Amniotic stem cell (primary cell): ENCODE measurements at regions not wholly inside any gene's neighbourhood (a gene's known extent, or its start where the extent isn't known, plus 50 kb on each side); places are given as distances from the start of the nearest gene placed in this dataset.
"Not testable (repeated sequence)": the region's sequence is repeated elsewhere in the genome, so short reads cannot be mapped to it uniquely, and the experiment has no call there.

ENCODE experiments used
- DNase-seq: peaks from one replicate; lab custom pipeline; 2025; lab: John Stamatoyannopoulos, UW

GRCh38 chr16:85239239-85239638 lies 127.0 kb upstream of the CIBAR2 start:
- no peak for DNase-seq

DNA sequence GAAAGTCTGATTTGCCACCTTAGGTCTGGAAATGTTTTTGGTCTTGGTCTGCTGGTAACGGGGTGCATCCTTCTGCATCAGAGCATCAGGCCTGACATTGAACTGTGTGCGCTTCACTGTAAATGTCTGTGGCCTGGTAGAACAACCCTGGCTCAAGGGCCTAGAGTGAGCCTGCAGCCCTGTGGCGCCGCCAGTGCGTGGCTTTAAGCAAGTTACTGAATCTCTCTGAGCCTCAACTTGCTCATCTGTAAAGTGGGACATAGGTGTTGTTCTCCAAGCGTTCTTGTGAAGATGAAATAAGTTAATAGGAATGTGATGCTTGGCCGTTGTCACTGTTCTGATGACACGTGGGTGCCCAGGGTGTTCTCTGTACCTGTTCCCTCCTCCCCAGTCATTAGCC lies 127.6 kb upstream of the CIBAR2 start:
- DNase-seq: no peak

DNA sequence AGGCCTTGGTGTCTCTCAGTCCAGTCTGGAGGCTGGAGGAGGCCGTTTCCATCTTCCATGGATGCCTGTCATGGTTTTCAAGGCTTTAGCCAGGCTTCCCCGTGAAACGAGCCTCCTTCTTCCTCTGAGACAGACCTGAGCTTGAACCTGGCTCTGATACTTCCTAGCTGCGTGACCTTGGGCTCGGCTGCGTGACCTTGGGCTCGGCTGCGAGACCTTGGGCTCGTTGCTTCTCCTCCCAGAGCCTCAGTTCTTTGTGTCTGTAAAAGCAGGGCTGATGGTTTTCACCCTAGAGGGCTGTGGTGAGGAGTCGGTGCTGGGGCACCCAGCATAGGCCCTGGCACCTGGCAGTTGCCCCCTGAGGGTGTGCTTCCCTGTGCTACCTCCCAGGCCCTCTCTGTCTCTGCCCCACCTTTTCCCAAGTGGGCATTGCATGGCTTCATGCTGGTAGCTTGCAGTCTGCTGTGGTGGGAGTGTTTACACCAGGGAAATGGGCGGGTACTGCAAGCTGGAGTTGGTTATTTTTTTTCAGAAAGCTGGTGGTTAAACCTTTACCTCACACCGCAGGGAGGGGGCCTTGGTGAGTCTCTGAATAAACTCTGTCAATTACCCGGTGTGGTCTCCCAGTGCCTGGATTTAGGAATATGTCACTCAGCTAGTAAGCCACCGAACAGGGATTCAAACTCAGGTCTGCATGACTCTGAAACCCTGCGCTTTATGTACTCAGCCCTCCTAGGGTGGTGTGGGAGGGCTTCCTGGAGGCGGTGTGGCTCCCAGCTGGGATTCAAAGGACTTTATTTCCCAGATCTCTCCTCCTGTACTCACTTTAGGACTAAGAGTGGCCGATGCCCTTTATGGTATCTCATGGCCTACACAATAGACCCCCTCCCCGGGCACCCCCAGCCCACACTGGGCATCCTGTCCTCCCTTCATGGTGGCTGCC lies 129.0 kb upstream of the CIBAR2 start:
- DNase-seq: no peak

- no peak for DNase-seq
Observed at GRCh38 chr16:85242140-85242539, 129.9 kb upstream of the CIBAR2 start.

GRCh38 chr16:85243308-85243707 lies 131.0 kb upstream of the CIBAR2 start:
- DNase-seq: no peak

DNA sequence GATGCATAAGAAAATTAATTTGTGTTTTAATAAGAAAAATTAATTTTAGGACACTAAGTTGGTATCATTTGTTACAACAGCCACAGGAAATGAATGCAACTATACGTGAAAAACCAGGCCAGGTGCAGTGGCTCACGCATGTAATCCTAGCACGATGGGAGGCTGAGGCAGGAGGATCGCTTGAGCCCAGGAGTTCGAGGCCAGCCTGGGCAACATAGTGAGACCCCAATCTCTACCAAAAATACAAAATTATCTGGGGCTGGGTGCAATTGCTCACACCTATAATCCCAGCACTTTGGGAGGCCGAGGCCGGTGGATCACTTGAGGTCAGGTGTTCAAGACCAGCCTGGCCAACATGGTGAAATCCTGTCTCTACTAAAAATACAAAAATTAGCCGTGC lies 132.2 kb upstream of the CIBAR2 start:
- not testable (repeated sequence) for DNase-seq

DNA sequence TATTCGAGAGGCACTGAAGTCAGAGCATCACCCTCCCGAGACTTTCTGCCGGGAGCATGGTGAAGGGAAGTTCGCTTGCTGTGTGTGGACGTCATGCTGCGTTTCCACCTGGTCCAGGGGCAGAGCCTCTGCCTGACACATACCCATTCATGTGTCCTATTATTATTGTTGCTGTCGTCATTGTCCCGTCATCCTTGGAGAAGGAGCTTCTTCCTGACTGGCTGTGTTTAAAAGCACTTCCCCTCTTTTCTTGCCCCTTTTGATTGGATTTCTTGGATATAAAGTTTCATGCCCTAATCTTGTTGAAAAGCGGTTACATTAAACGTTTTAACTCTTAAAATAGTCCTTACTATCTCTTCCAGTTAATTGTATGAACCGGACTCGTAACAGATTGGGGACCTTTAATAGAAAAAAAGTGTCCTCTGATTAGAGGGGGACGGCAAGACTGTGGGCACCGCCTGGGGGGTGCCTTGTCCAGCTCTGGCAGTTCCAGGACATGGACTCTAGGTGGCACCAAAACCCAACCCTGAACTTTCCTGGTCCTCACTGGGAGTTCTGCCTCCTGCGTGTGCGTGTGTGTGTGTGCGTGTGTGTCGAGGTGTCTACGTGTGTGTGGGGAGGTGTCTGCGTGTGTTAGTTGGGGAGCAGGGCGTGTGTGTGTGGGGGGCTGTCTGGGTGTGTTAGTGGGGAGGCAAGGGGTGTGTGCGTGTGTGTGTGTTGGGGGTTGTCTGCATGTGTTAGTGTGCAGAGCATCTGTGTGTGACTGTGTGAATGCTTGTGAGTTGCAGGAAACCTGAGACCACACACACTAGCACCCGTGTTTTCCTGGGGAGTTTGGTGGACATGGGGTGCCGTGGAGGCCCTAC lies 133.3 kb upstream of the CIBAR2 start:
- DNase-seq: peak; percentile 16

DNA sequence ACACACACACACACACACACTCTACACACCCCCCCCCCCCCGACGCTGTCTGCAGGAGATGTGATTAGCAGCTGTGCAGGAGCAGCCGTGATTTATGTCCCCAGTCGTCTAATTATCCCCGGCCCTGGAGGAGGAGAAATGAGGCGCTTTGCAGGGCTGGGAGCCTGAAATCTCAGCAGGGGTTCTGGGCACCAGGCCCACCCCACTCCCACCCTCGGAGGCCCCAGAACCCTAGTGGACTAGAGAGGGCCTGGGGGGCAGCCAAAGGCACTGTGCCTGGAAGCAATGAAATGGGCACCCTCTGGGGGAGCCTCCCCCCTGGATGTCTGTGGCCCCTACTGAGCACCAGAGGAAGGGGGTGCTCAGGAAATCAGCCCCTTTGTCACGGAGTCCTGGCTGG lies 134.2 kb upstream of the CIBAR2 start:
- no peak for DNase-seq

- no peak for DNase-seq
Observed at GRCh38 chr16:85246973-85247372, 134.7 kb upstream of the CIBAR2 start.

GRCh38 chr16:85248342-85248741 lies 136.1 kb upstream of the CIBAR2 start:
- DNase-seq: no peak

DNA sequence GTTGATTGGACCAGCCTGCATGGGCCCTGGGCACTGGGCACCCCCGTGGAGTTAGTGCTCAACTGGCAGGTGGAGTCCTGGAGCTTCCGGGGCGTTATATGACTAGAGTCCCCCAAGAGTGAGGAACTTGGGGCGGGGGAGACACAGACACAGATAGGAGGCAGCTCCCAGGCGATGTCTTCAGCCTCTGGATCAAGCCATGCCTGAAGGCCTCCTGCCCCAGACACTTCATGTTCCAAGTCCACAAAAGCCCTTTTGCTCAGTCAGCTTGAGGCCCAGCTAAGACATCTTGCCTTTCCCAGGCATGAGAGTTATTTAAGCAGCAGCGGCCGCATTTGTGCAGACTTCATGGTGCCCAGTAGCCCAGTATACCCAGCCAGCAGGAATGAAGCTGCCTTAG lies 136.6 kb upstream of the CIBAR2 start:
- DNase-seq: no peak

GRCh38 chr16:85249418-85250146 lies 137.3 kb upstream of the CIBAR2 start:
- DNase-seq: no peak

- no peak for DNase-seq
Observed at GRCh38 chr16:85250147-85250463, 137.8 kb upstream of the CIBAR2 start.

GRCh38 chr16:85250609-85251223 lies 138.4 kb upstream of the CIBAR2 start:
- no peak for DNase-seq

- no peak for DNase-seq
Observed at GRCh38 chr16:85251225-85251760, 139.0 kb upstream of the CIBAR2 start.

DNA sequence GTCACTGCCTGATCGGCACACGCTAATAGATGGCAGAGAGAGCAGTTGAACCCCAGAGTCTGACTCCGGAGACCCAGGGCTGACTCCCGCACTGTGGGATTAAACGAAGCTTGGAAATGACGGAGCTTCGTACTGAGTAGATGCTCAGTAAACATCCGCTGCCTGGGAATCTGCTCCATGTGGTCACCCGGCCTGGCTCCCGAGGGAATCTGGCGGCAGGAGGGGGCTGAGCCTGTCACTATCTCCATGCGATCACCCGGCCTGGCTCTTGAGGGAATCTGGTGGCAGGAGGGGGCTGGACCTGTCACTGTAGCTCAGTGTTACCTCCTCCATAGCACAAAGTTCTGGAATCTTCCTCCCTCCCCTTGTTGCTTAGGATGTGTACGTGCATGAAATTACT lies 139.7 kb upstream of the CIBAR2 start:
- no peak for DNase-seq

GRCh38 chr16:85252461-85252860 lies 140.2 kb upstream of the CIBAR2 start:
- no peak for DNase-seq

GRCh38 chr16:85253084-85253941 lies 141.0 kb upstream of the CIBAR2 start:
- DNase-seq: no peak

DNA sequence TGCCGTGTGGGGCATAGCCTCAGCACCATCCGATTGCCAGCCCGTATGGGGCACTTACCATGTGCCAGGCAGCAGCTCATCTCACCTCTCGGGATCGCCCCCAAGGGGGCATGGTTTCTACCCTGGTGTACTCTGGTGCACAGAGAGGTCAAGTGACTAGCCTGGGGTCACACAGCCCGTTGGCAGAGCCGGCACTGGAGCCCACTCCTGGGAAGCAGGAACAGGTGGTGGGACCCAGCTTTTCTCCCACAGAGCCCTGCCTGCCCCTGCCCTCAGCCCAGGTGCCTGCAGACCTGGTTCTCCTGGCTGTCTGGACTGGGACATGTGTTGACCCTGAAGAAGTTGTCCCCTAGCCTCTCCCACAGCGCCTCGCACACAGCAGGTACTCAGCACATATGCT lies 141.8 kb upstream of the CIBAR2 start:
- DNase-seq: no peak

- DNase-seq: no peak
Observed at GRCh38 chr16:85254921-85255320, 142.6 kb upstream of the CIBAR2 start.

GRCh38 chr16:85255777-85256176 lies 143.5 kb upstream of the CIBAR2 start:
- no peak for DNase-seq
